HepG2 (cell line): ENCODE measurements at regions not wholly inside any gene's neighbourhood (a gene's known extent, or its start where the extent isn't known, plus 50 kb on each side); places are given as distances from the start of the nearest gene placed in this dataset.
"Not testable (repeated sequence)": the region's sequence is repeated elsewhere in the genome, so short reads cannot be mapped to it uniquely, and the experiment has no call there.

ENCODE experiments used
- ATAC-seq: fragments of 200-7000 bp; cut with Tn5 transposase; 3 replicates; pipeline ENCODE4 v1.9.1; 2020; ENCODE audit warnings: mild to moderate bottlenecking, moderate library complexity
- BruUV-seq: library from RNA; stranded (reverse); fragments of 400-500 nt; replicated peaks from 2 replicates; lab custom pipeline; 2021; lab: Mats Ljungman, UMichigan
- CTCF ChIA-PET: fragments of 300-600 bp; formaldehyde crosslinking; extraction: SDS; loops from one replicate; lab custom pipeline; 2021; ENCODE audit warnings: low total read pairs, inconsistent platforms, low intra/inter-chr PET ratio; lab: Yijun Ruan, JAX
- POLR2A ChIA-PET: fragments of 350-600 bp; sonication (Branson Sonifier 250); formaldehyde crosslinking; loops from one replicate; lab custom pipeline; 2020; ENCODE audit warnings: antibody characterized with exemption, inconsistent platforms; lab: Yijun Ruan, JAX
- DNase-seq: peaks from one replicate; pipeline ENCODE4 v3.0.0-alpha.2; 2015; ENCODE audit warnings: low spot score
- FAIRE-seq: peaks from 3 replicates; lab custom pipeline; 2011; peaks lifted over from hg19 to GRCh38; lab: Jason Lieb, UNC
- H2AFZ ChIP-seq: one replicate; pipeline ENCODE4 v1.6.1; 2011; ENCODE audit warnings: low read length, inconsistent platforms
- H3K27ac ChIP-seq: fragments of 300-600 bp; 3 replicates; pipeline ENCODE4 v1.8.0; 2011; ENCODE audit warnings: mixed run types, mild to moderate bottlenecking, mixed read lengths, low read length, inconsistent platforms; ENCODE audit not compliant: insufficient read depth; ENCODE audit errors: extremely low read length
- H3K27me3 ChIP-seq, 2 experiments: fragments of 200-600 bp in 1 of 2; 2 replicates in 1 of 2; 3 replicates in 1 of 2; pipeline versions ENCODE4 v1.6.0 to v1.8.0; 2011; ENCODE audit warnings: low read length in 2 of 2, mild to moderate bottlenecking in 2 of 2, moderate library complexity in 2 of 2, inconsistent platforms in 1 of 2; ENCODE audit not compliant: insufficient read depth in 2 of 2, control insufficient read depth in 1 of 2
- H3K36me3 ChIP-seq, 2 experiments: fragments of 200-600 bp in 1 of 2; replicated peaks in 1 of 2; 2 replicates in 1 of 2; 3 replicates in 1 of 2; pipeline versions ENCODE4 v1.5.1 to v1.8.0; 2011; ENCODE audit warnings: low read length in 2 of 2, inconsistent platforms in 1 of 2; ENCODE audit not compliant: insufficient read depth in 2 of 2, control insufficient read depth in 1 of 2
- H3K4me1 ChIP-seq: 2 replicates; pipeline ENCODE4 v1.5.1; 2012; ENCODE audit warnings: low read length, inconsistent platforms; ENCODE audit not compliant: insufficient read depth
- H3K4me2 ChIP-seq: 2 replicates; pipeline ENCODE4 v1.6.0; 2011; ENCODE audit warnings: low read depth, low read length, inconsistent platforms
- H3K4me3 ChIP-seq, 3 experiments: fragments of 200-600 bp in 1 of 3; sonication (generic), shearing (Covaris generic) in 1 of 3; replicated peaks in 1 of 3; 2 replicates each; pipeline ENCODE4 v1.5.1; 2011 to 2016; ENCODE audit warnings: low read length in 3 of 3, inconsistent platforms in 2 of 3, low read depth in 2 of 3, mild to moderate bottlenecking in 2 of 3, control low read depth in 1 of 3, mixed read lengths in 1 of 3; ENCODE audit not compliant: insufficient read depth in 1 of 3
- H3K79me2 ChIP-seq: one replicate; pipeline ENCODE4 v1.6.1; 2011; ENCODE audit warnings: low read length, inconsistent platforms; ENCODE audit not compliant: insufficient read depth
- H3K9ac ChIP-seq: 2 replicates; pipeline ENCODE4 v1.6.0; 2011; ENCODE audit warnings: mild to moderate bottlenecking, low read depth, low read length, inconsistent platforms; ENCODE audit not compliant: insufficient read depth
- H3K9me3 ChIP-seq: 2 replicates; pipeline ENCODE4 v1.5.1; 2012; ENCODE audit warnings: mild to moderate bottlenecking, low read length
- H4K20me1 ChIP-seq: 2 replicates; pipeline ENCODE4 v1.6.0; 2011; ENCODE audit warnings: inconsistent platforms, mild to moderate bottlenecking, low read length, moderate library complexity; ENCODE audit not compliant: insufficient read depth
- WGBS: methylation state at CpG from one replicate; pipeline ENCODE4 v1.1.6; 2017; ENCODE audit warnings: low lambda C conversion rate; 5-methylcytosine and 5-hydroxymethylcytosine counted together
- in situ Hi-C: cut with HindIII; loops from 2 replicates; pipeline ENCODE4 v1.10.0; 2017; ENCODE audit warnings: low pct_unique_long_range_greater_than_20kb; ENCODE audit not compliant: extremely low pct_ligation_motif_present
- intact Hi-C: fragments of 100-400 bp; cut with micrococcal nuclease; formaldehyde crosslinking; loops from one replicate; pipeline ENCODE4 v1.10.0; 2022; ENCODE audit not compliant: unreplicated experiment
- TF ChIP-seq, protein P1 (sequence below), 2 experiments: sonication (generic) in 1 of 2; formaldehyde crosslinking in 1 of 2; IDR thresholded peaks; 2 replicates each; pipeline versions ENCODE4 v1.6.1 to v1.9.0; 2014 to 2022; ENCODE audit warnings: antibody characterized with exemption in 1 of 2, borderline replicate concordance in 1 of 2, inconsistent platforms in 1 of 2, low read depth in 1 of 2, missing genetic modification reagents in 1 of 2

DNA sequence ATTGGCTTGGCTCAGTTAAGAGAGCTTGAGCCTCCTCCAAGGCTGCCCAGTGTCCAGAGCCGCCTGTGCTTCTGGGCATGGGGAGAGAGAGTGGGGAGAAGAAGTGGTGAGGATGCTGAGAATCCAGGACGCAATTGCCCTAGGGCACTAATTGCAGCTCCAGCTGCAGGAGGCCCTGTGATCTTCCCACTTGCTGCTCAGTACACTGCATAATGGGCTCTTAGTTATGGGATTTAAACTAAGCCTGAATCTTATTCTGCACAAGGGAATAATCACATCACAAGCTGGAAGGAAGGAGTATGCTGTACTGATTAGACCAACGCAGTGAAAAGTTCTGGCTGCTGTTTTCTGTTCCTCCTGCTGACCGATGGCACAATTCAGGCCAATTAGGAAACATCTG lies 101.0 kb upstream of the PRMT8 start (continued):
- TF ChIP-seq, protein P1, sequence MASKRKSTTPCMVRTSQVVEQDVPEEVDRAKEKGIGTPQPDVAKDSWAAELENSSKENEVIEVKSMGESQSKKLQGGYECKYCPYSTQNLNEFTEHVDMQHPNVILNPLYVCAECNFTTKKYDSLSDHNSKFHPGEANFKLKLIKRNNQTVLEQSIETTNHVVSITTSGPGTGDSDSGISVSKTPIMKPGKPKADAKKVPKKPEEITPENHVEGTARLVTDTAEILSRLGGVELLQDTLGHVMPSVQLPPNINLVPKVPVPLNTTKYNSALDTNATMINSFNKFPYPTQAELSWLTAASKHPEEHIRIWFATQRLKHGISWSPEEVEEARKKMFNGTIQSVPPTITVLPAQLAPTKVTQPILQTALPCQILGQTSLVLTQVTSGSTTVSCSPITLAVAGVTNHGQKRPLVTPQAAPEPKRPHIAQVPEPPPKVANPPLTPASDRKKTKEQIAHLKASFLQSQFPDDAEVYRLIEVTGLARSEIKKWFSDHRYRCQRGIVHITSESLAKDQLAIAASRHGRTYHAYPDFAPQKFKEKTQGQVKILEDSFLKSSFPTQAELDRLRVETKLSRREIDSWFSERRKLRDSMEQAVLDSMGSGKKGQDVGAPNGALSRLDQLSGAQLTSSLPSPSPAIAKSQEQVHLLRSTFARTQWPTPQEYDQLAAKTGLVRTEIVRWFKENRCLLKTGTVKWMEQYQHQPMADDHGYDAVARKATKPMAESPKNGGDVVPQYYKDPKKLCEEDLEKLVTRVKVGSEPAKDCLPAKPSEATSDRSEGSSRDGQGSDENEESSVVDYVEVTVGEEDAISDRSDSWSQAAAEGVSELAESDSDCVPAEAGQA (IDR thresholded peaks at IDR 0.05; ENCODE audit: low read depth): no peak
- TF ChIP-seq, protein P1 (CRISPR knock-in tag; IDR thresholded peaks at IDR 0.05; ENCODE audit: borderline replicate concordance): no peak

DNA sequence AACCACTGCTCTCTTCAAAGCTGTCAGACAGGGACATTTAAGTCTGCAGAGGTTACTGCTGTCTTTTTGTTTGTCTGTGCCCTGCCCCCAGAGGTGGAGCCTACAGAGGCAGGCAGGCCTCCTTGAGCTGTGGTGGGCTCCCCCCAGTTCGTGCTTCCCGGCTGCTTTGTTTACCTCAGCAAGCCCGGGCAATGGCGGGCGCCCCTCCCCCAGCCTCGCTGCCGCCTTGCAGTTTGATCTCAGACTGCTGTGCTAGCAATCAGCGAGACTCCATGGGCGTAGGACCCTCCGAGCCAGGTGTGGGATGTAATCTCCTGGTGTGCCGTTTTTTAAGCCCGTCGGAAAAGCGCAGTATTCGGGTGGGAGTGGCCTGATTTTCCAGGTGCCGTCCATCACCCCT lies 93.4 kb upstream of the PRMT8 start:
- H3K9ac ChIP-seq, H3K4me2 ChIP-seq, H3K9me3 ChIP-seq, H3K4me3 ChIP-seq, H3K27ac ChIP-seq, in situ Hi-C loops, CTCF ChIA-PET, H2AFZ ChIP-seq, H3K36me3 ChIP-seq, H4K20me1 ChIP-seq, H3K79me2 ChIP-seq, POLR2A ChIA-PET, H3K4me1 ChIP-seq, intact Hi-C loops, FAIRE-seq, DNase-seq, BruUV-seq, ATAC-seq, H3K27me3 ChIP-seq: not testable (repeated sequence)
- 0% methylated on average over 1 of the region's 16 CpGs for WGBS
